Mesothelial cell of epicardium (in vitro differentiated cells): ENCODE measurements at regions not wholly inside any gene's neighbourhood (a gene's known extent, or its start where the extent isn't known, plus 50 kb on each side); places are given as distances from the start of the nearest gene placed in this dataset.

Source experiments
- DNase-seq, 2 experiments: peaks; one replicate each; pipeline ENCODE4 v3.0.0; 2021; ENCODE audit warnings: low spot score in 2 of 2; ENCODE audit not compliant: unreplicated experiment in 2 of 2
- H3K27ac Mint-ChIP-seq: 2 replicates; pipeline ENCODE4 v1.8.0; 2021; ENCODE audit warnings: mixed read lengths
- H3K27me3 Mint-ChIP-seq: 2 replicates; pipeline ENCODE4 v1.8.0; 2021; ENCODE audit warnings: low read depth, mixed read lengths
- H3K36me3 Mint-ChIP-seq: 2 replicates; pipeline ENCODE4 v1.8.0; 2021; ENCODE audit warnings: mixed read lengths
- H3K4me1 Mint-ChIP-seq: 2 replicates; pipeline ENCODE4 v1.8.0; 2021; ENCODE audit warnings: mixed read lengths
- H3K4me3 Mint-ChIP-seq: 2 replicates; pipeline ENCODE4 v1.8.0; 2021; ENCODE audit warnings: mild to moderate bottlenecking, moderate library complexity, mixed read lengths
- H3K9me3 Mint-ChIP-seq: 2 replicates; pipeline ENCODE4 v1.8.0; 2021; ENCODE audit warnings: mixed read lengths
- CTCF ChIP-seq: fragments of 200-600 bp; sonication (generic); IDR thresholded peaks from one replicate; pipeline ENCODE4 v1.5.0; 2021; ENCODE audit warnings: antibody characterized with exemption; ENCODE audit not compliant: unreplicated experiment

GRCh38 chr4:151934766-151935165 lies 174.0 kb upstream of the GATB start:
- H3K9me3 Mint-ChIP-seq = no peaks in the 10 kb centered on the region
- no peak for DNase-seq
- H3K4me1 Mint-ChIP-seq = peaks cover 3% of the 10 kb centered on the region
- no peaks in the 10 kb centered on the region for H3K36me3 Mint-ChIP-seq
- H3K27ac Mint-ChIP-seq = no peak overlapping the region
- no peak for TF ChIP-seq CTCF
- H3K4me3 Mint-ChIP-seq = no peak overlapping the region
- H3K27me3 Mint-ChIP-seq = no peaks in the 10 kb centered on the region

- no peak for DNase-seq
- Mint-ChIP-seq H3K27ac (no peak overlapping the region), H3K27me3 (no peaks in the 10 kb centered on the region), H3K4me3 (no peak overlapping the region), H3K9me3 (no peaks in the 10 kb centered on the region), H3K36me3 (no peaks in the 10 kb centered on the region), H3K4me1 (peaks cover 3% of the 10 kb centered on the region)
- TF ChIP-seq CTCF = no peak
Measured at GRCh38 chr4:151933122-151933827, 172.5 kb upstream of the GATB start.

DNA sequence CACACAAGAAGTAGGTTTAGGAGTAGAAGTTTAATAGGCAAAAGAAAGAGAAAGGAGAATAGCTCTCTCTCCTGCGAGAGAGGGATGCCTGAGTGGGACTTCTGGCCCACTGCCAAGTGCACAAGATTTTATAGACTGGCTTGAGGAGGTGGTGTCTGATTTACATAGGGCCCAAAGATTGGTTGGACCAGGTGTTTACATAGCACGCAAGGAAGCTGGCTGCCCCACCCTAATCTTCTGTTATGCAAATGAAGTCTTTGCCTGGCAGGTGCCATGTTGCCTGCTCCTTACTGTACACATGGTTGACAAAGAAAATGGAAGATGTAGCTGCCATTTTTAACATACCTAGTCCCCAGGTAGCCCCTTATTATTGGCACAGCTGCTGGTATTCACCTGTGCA lies 170.8 kb upstream of the GATB start:
- Mint-ChIP-seq H3K4me3 (no peak overlapping the region), H3K27me3 (no peaks in the 10 kb centered on the region), H3K9me3 (peaks cover 1% of the 10 kb centered on the region), H3K36me3 (no peaks in the 10 kb centered on the region), H3K4me1 (peaks cover 3% of the 10 kb centered on the region), H3K27ac (no peak overlapping the region)
- DNase-seq = no peak
- no peak for TF ChIP-seq CTCF

DNA sequence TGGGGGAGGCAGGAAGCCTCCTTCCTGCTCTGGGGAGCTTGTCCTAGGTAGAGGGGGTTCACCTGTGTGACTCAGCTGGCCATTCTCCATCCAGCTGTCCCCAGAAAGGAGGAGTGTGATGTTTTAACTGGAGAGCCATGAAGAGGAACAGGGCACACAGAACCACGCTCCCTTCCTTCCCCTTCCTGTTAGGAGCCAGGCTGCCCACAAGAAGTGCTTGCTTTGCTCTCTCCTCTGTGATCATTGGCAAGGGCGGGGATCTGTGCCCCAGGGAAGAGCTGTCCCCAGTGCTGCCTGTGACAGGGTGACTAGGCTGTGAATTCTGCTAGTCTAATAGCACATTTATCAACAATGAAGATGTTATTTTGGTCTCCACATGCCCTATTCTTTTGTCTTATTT lies 169.6 kb upstream of the GATB start:
- Mint-ChIP-seq H3K4me3 (no peak overlapping the region), H3K27ac (no peak overlapping the region), H3K9me3 (peaks cover 10% of the 10 kb centered on the region), H3K27me3 (no peaks in the 10 kb centered on the region), H3K4me1 (peaks cover 3% of the 10 kb centered on the region), H3K36me3 (no peaks in the 10 kb centered on the region)
- DNase-seq = no peak
- no peak for TF ChIP-seq CTCF

GRCh38 chr4:151928112-151928511 lies 167.3 kb upstream of the GATB start:
- H3K27ac Mint-ChIP-seq = no peak overlapping the region
- DNase-seq = no peak

More at GRCh38 chr4:151928112-151928511, 167.3 kb upstream of the GATB start:
- H3K4me3 Mint-ChIP-seq = no peak overlapping the region
- no peaks in the 10 kb centered on the region for H3K27me3 Mint-ChIP-seq
- peaks cover 3% of the 10 kb centered on the region for H3K4me1 Mint-ChIP-seq
- no peak for TF ChIP-seq CTCF
- no peaks in the 10 kb centered on the region for H3K36me3 Mint-ChIP-seq
- H3K9me3 Mint-ChIP-seq = peaks cover 13% of the 10 kb centered on the region
